ENCODE measurements at regions not wholly inside any gene's neighbourhood (a gene's known extent, or its start where the extent isn't known, plus 50 kb on each side); places are given as distances from the start of the nearest gene placed in this dataset.
"Not testable (repeated sequence)": the region's sequence is repeated elsewhere in the genome, so short reads cannot be mapped to it uniquely, and the experiment has no call there.

DNA sequence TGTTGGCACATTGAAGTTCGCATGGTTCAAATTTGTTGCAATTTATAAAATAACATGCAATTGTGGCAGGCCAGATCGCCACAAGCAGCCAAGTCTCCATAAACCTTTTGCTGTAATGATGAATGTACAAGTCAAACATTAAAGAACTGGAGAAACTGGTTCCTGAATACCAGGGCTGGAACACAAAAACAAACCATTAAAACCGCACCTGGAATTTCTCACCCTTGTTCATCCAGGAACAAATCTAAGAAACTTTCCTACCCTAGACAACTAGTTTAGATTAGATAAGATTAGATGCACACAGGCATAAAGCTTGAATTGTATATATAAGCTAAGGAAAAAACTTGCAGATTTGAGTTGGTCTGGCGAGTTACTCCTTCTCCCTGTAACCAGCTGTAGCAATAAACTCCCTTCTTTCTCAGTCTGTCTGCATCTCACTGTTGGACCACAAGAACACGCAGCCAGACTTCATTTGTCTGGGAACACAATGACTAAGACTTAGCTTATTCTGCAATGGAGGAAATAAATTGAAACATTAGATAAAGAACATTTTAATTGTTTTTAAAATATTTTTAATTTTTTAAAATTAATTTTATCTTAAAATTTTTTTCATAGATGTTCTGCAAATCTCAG lies 1835.5 kb upstream of the LRRTM1 start:
- DNase-seq, result no peak

DNA sequence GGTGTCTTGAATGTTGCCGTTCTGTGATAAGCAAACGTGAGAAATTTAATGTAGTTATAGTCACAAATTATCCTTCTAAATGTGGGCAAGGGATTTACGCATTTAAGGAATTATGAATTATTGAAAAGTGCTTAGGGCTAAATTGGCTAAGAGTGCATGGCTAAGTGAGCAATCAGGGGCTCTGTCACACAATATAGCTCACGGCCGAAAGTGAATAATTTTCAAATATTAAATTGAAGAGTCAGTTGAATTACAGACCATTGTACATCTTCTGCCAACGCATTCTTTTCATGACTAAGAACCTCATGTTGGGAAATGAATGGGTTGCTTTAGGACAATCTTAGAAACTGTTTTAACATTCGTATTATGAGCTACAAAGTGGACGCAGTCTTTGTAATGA lies 1832.9 kb upstream of the LRRTM1 start:
- no peak for DNase-seq

GRCh38 chr2:82128051-82128450 lies 1823.5 kb upstream of the LRRTM1 start:
- DNase-seq, result no peak

- no peak for DNase-seq
Measured at GRCh38 chr2:82124629-82125028, 1820.1 kb upstream of the LRRTM1 start.

- no peak for DNase-seq
Measured at GRCh38 chr2:82120654-82121053, 1816.1 kb upstream of the LRRTM1 start.

DNA sequence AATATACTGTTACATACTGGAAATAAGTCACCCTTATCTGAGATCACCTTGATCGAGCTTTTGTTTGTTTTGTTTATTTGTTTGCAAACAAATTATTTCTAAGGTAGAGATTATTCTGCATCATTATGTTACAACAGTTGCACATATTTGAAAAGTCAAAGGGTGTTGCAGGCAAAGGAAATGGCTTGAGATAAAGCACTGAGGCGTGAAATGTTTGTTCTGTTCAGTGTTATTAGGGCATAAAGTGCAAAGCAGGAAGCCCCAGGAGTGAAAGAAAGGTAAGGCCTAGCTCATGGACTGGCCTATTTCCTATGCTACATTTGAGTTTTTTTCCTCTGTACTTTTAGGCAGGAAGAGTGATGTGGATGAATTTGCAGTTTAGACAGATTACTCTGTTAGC lies 1815.6 kb upstream of the LRRTM1 start:
- DNase-seq, result peak; percentile 2

GRCh38 chr2:82109418-82109817 lies 1804.9 kb upstream of the LRRTM1 start:
- no peak for DNase-seq

DNA sequence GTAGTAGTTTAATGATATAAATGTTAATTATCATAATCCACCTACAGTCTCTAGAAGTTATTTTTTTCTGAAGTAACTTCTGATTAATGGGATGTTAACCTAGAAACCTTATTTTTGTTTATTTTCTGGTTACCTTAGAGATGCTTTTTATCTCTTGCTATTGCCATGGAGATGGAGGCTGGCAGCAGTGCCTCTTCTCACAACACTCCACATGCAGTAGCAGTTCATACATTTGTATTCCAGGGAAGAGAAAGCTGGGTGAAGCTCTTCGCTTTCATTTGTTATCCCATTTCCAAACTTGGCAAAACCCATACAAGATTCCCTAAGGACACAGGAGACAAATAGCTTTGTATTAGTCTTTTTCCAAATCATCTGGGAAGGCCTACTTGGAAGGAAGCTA lies 1794.1 kb upstream of the LRRTM1 start:
- DNase-seq, result no peak

GRCh38 chr2:82089518-82089917 lies 1785.0 kb upstream of the LRRTM1 start:
- DNase-seq, result no peak

GRCh38 chr2:82084679-82085392 lies 1780.3 kb upstream of the LRRTM1 start:
- no peak for DNase-seq

GRCh38 chr2:82075875-82076274 lies 1771.3 kb upstream of the LRRTM1 start:
- DNase-seq, result no peak

DNA sequence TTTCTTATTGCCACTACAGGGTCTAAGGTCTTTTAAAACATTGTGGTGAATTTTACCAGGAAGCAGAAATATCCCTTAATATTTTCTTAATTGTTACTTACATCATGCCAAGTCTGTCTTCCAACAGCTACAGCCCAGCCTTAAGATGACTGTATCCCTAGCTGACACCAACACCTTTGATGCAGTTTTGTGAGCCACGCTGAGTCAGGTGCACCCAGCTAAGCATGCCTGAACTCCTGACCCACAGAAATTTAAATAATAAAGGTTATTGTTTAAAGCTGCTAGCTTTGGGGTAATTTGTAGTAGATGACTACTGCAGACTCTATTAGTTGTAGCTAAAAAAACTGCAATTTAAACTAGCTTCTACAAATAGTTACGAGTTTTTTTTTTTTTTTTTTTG lies 1757.9 kb upstream of the LRRTM1 start:
- no peak for DNase-seq

DNA sequence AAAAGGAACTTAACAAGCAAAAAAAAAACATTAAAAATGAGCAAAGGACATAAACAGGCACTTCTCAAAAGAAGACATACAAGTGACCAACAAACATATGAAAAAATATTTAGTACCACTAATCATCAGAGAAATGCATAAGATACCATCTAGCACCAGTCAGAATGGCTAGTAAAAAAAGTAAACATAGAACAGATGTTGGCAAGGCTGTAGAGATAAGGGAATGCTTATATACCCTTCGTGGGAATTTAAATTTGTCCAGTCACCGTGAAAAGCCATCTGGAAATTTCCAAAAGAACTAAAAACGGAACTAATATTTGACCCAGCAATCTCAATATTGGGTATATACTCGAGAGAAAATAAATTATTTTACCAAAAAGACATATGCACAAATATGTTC lies 1751.3 kb upstream of the LRRTM1 start:
- DNase-seq, result no peak

DNA sequence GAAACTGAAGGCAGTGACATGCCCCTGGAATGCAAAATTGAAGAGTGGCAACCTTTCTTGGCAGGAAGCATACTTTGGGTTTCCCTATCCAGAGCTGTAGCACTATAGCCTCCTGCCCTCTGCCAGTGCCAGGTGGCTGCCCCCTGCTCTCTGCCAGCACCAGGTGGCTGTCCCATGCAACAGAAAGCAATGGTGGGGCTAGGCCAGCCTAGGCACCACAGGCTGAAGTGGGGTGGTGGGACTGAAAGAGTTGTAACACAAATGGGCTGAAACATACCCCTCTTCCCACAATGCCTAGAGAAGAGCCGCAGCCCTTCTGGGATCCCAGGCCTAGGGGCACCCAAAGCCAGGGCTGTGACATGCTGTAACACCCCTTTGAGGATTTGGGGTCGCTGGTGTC lies 1739.3 kb upstream of the LRRTM1 start:
- no peak for DNase-seq

DNA sequence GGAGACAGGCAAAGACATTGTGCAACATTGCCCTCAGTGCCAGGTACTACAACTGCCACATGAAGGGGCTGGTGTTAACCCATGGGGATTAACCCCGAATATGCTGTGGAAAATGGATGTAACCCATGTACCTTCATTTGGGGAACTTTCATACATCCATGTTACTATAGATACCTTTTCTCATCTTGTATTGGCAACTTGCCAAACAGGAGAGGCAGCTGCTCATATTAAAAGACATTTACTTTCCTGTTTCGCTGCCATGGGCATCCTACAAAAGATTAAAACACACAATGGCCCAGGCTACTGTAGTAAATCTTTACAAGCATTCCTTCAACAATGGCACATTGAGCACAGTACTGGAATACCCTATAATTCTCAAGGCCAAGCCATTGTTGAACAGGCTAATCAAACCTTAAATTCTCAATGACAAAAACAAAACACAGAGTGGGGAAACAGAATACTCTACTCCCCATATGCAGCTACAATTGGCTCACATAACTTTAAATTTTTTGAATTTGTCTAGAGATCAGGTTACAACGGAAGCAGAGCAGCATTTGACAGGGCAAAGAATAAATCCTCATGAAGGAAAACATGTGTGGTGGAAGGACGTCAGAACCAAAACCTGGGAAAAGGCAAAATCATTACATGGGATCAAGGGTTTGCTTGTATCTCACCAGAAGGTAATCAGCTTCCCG lies 1723.5 kb upstream of the LRRTM1 start:
- no peak for DNase-seq

- no peak for DNase-seq
Measured at GRCh38 chr2:82023710-82024109, 1719.2 kb upstream of the LRRTM1 start.

DNA sequence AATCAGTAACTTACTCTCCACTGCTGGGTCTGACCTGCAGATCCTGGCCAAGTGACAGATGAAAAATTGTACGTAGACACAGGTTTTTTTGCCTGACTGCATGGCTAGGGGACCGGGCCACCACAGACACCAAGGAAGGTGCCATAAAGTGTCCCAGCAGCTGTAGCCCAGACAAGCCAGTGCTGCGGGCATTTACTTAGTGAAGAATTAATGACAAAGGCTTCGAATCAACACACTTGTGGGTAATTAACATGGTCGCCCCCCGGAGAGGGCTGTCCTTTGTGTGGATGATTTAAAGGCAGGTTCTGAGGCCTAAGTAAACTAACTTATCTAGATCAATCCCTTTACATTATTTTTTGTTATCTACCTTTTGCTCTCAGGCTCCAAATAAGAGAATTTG lies 1709.1 kb upstream of the LRRTM1 start:
- DNase-seq, result no peak

GRCh38 chr2:82007071-82007664 lies 1702.6 kb upstream of the LRRTM1 start:
- DNase-seq, result no peak

DNA sequence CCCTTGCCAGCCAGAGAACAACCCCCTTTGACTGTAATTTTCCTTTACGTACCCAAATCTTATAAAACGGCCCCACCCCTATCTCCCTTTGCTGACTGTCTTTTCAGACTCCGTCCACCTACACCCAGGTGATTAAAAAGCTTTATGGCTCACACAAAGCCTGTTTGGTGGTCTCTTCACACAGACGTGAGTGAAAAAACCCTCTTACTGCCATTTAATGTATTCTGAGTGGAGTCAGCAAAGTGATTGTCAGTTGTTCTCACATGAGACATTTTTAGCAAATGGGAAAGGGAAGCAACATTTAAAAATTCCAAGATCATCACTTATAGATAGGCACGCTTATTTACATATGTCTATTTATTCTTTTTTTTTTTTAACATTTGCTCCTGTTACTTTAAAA lies 1701.3 kb upstream of the LRRTM1 start:
- not testable (repeated sequence) for DNase-seq

DNA sequence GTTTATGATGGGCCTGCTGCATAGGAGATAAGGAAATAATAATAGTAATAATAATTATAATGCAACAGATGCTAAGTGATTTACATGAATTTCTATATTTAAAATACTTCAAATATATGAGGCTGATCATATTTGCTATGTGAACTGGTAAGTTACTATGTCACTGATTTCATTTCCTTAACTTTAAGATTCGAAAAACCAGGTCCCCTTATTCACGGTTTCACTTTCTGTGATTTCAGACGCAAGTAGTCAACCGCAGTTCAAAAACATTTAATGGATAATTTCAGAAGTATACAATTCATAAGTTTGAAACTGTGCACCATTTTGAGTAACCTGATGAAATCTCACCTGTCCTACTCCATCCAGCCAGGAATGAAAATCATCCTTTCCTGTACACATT lies 1697.1 kb upstream of the LRRTM1 start:
- no peak for DNase-seq

DNA sequence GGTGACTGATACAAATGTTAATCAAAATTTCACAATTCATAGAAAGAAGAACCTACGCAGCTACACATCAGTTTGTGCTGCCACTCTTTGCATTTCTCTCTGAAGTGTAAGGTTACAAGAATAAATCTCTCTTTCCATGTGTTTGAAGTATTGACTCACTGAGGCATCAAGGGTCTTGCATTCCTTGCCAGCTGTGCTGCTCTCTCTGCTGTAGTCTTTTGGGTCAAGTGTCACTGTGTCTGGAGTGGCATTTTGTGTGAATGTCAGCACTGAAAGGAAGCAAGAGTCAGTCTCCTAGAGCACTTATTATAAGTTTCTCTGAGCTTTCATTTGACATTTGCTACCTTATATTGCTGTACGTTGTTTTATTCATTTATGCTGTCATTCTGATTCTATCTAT lies 1696.1 kb upstream of the LRRTM1 start:
- DNase-seq, result peak; percentile 20

GRCh38 chr2:81996332-81996731 lies 1691.8 kb upstream of the LRRTM1 start:
- DNase-seq, result no peak

DNA sequence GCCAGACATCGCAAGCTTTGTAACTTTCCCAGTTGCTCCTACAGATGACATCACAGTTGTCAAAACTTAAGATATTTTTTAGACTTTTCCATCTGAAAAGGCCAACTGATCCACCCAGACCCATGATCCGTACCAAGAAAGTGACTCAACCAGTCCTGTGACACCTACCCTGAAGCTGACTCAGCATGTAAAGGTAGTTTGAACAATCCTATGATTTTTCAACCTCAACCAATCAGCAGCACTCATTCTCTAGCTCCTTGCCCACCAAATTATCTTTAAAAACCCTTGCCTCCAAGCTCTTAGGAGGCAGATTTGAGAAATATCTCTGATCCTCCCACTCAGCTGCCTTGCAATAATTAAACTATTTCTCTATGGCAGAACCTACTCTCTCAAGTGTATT lies 1686.7 kb upstream of the LRRTM1 start:
- DNase-seq, result no peak

DNA sequence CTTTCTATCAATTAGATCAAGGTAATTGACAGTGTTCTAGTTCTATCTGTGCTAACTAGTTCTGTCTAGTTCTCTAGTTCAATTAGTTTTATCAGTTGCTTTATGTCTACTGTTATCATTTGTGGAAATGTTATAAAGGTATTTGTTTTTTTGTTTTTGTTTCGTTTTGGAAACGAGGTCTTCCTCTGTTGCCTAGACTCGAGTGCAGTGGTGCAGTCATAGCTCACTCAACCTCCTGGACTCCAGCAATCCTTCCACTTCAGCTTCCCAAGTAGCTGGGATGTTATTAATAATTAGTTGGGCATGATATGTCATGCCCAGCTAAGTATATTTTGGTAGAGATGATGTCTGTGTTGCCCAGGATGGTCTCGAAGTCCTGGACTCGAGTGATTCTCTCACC lies 1682.8 kb upstream of the LRRTM1 start:
- no peak for DNase-seq
